OCI-LY3 (cell line): ENCODE measurements at regions not wholly inside any gene's neighbourhood (a gene's known extent, or its start where the extent isn't known, plus 50 kb on each side); places are given as distances from the start of the nearest gene placed in this dataset.

ENCODE experiments used
- CTCF ChIP-seq: fragments of 200-600, 300-600 bp; sonication (generic); IDR thresholded peaks from 2 replicates; pipeline ENCODE4 v1.5.1; 2014; ENCODE audit warnings: antibody characterized with exemption, low read length, low read depth
- EZH2phosphoT487 ChIP-seq: fragments of 200-600 bp; shearing (Covaris generic); IDR thresholded peaks from 2 replicates; pipeline ENCODE4 v1.6.1; 2018; ENCODE audit warnings: antibody characterized with exemption, mixed run types, low read depth

GRCh38 chr14:53381895-53382294 is 228.8 kb upstream of the DDHD1 start:
- TF ChIP-seq CTCF (no peak), EZH2phosphoT487 (no peak)
